Karpas-422 (cell line): ENCODE measurements at regions not wholly inside any gene's neighbourhood (a gene's known extent, or its start where the extent isn't known, plus 50 kb on each side); places are given as distances from the start of the nearest gene placed in this dataset.
"Not testable (repeated sequence)": the region's sequence is repeated elsewhere in the genome, so short reads cannot be mapped to it uniquely, and the experiment has no call there.

ENCODE experiments used
- DNase-seq: peaks from one replicate; pipeline ENCODE4 v3.0.0-alpha.2; 2015
- H2AFZ ChIP-seq: fragments of 200-600 bp; sonication (generic); 2 replicates; pipeline ENCODE4 v1.6.1; 2014; ENCODE audit warnings: antibody characterized with exemption, low read length, mixed read lengths
- H3K27ac ChIP-seq: fragments of 200-600 bp; sonication (generic); 2 replicates; pipeline ENCODE4 v1.5.1; 2014; ENCODE audit warnings: mild to moderate bottlenecking, low read length, moderate library complexity
- H3K27me3 ChIP-seq: fragments of 200-600 bp; sonication (generic); 2 replicates; pipeline ENCODE4 v1.6.1; 2014; ENCODE audit warnings: low read length, mixed read lengths
- H3K36me3 ChIP-seq: fragments of 200-600 bp; sonication (generic); 2 replicates; pipeline ENCODE4 v1.6.1; 2014; ENCODE audit warnings: low read length, mixed read lengths; ENCODE audit not compliant: insufficient read depth
- H3K4me1 ChIP-seq: fragments of 200-600 bp; sonication (generic); 2 replicates; pipeline ENCODE4 v1.6.1; 2014; ENCODE audit warnings: mild to moderate bottlenecking, low read length, mixed read lengths
- H3K4me2 ChIP-seq: fragments of 200-600 bp; sonication (generic); 2 replicates; pipeline ENCODE4 v1.6.1; 2014; ENCODE audit warnings: low read length, low read depth, mild to moderate bottlenecking; ENCODE audit not compliant: poor library complexity, severe bottlenecking
- H3K4me3 ChIP-seq: fragments of 200-600 bp; sonication (generic); 2 replicates; pipeline ENCODE4 v1.5.1; 2014; ENCODE audit warnings: mild to moderate bottlenecking, antibody characterized with exemption, low read length, mixed read lengths
- H3K79me2 ChIP-seq: fragments of 200-600 bp; sonication (generic); 2 replicates; pipeline ENCODE4 v1.6.1; 2014; ENCODE audit warnings: mild to moderate bottlenecking, low read length, mixed read lengths
- H3K9ac ChIP-seq: fragments of 200-600 bp; sonication (generic); 2 replicates; pipeline ENCODE4 v1.6.0; 2014; ENCODE audit warnings: low read length
- H3K9me2 ChIP-seq: fragments of 200-600 bp; sonication (generic), shearing (Covaris generic); replicated peaks from 2 replicates; pipeline ENCODE4 v1.6.0; 2014; ENCODE audit warnings: mild to moderate bottlenecking, low read length, moderate library complexity; ENCODE audit not compliant: insufficient read depth
- H3K9me3 ChIP-seq: fragments of 300-700, 200-600 bp; sonication (generic); 2 replicates; pipeline ENCODE4 v1.6.1; 2014; ENCODE audit warnings: low read length, mixed read lengths
- H4K20me1 ChIP-seq: fragments of 200-600 bp; sonication (generic); 2 replicates; pipeline ENCODE4 v1.6.1; 2014; ENCODE audit warnings: mild to moderate bottlenecking, antibody characterized with exemption, low read length, low read depth; ENCODE audit not compliant: insufficient read depth

DNA sequence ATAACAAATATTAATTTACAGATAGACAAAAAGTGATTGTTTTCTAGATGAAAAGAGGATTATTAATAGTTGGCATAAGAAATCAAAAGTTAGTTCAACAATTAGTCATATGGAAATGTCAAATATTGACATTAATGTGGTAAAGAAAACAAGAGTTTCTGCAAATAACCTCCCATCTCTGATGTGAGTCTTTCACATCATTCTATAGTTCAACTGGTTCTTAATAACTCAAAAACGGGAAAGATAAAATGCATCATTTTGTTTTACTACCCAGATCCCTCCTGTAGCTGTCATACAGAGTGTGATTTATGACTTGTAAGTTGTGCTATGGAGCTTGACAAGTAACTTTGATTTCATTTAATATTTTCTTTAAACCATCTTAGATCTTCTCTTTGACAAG lies 594.8 kb downstream of the ZWINT start:
- no peak overlapping the region for H2AFZ ChIP-seq
- H3K9ac ChIP-seq: no peak overlapping the region
- no peak overlapping the region for H3K4me3 ChIP-seq
- H3K27ac ChIP-seq: no peak overlapping the region
- no peaks in the 10 kb centered on the region for H3K9me2 ChIP-seq
- no peaks in the 10 kb centered on the region for H3K4me1 ChIP-seq
- no peaks in the 10 kb centered on the region for H3K36me3 ChIP-seq
- no peak overlapping the region for H3K4me2 ChIP-seq
- no peak for DNase-seq
- H3K9me3 ChIP-seq: peaks cover 10% of the 10 kb centered on the region; the same call in 1 of the 2 replicates
- no peaks in the 10 kb centered on the region for H3K79me2 ChIP-seq
- H3K27me3 ChIP-seq: no peaks in the 10 kb centered on the region
- H4K20me1 ChIP-seq: no peaks in the 10 kb centered on the region

DNA sequence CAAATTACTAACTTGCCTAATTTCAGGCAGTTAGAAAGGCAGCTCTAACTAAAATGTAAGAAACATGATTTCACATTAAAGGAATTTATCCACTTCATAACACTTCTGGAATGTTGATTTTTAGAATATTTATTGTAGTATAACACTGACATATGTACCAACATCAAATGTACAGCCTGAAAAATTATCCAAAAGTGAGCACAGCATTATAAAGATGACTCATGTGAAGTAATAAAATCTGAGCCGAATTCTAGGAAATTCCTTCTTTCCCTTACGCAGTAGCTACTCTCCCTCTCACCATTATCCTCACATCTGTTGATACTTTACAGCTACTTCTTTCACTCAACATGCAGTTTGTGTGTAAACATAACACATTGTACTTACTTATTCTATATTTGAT lies 610.6 kb downstream of the ZWINT start:
- Histone ChIP-seq H3K27me3 (no peaks in the 10 kb centered on the region), H4K20me1 (no peaks in the 10 kb centered on the region), H3K9ac (no peak overlapping the region), H3K36me3 (no peaks in the 10 kb centered on the region), H3K4me1 (no peaks in the 10 kb centered on the region), H3K79me2 (no peaks in the 10 kb centered on the region), H3K4me3 (no peak overlapping the region), H3K4me2 (no peak overlapping the region), H3K27ac (no peak overlapping the region), H3K9me2 (no peaks in the 10 kb centered on the region), H2AFZ (no peak overlapping the region), H3K9me3 (peaks cover 21% of the 10 kb centered on the region)
- no peak for DNase-seq

DNA sequence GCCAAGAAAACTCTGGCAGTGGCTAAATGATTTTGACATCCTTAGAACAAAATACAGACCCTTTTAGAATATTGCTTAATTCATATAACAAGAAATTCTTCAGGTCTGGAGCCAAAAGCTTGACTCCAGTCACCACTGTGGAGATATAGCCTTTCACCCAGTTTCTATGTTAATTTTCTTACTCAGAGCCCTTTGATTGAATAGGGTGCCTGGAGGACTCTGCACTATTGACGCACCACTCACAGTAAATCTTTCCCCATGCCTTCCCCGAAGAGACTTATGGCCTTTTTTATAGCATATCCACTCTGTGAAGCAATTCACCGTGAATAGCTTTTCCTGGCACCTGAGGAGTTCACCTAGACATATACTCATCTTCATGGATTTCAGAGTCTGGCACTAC lies 613.8 kb downstream of the ZWINT start:
- H3K9me3 ChIP-seq: peaks cover 16% of the 10 kb centered on the region
- no peaks in the 10 kb centered on the region for H3K9me2 ChIP-seq
- H2AFZ ChIP-seq: no peak overlapping the region
- no peak overlapping the region for H3K9ac ChIP-seq
- DNase-seq: no peak
- H3K4me3 ChIP-seq: no peak overlapping the region
- no peaks in the 10 kb centered on the region for H3K36me3 ChIP-seq
- H3K79me2 ChIP-seq: no peaks in the 10 kb centered on the region
- no peaks in the 10 kb centered on the region for H4K20me1 ChIP-seq
- H3K4me1 ChIP-seq: no peaks in the 10 kb centered on the region
- H3K27me3 ChIP-seq: no peaks in the 10 kb centered on the region
- H3K27ac ChIP-seq: no peak overlapping the region
- H3K4me2 ChIP-seq: no peak overlapping the region

- H2AFZ ChIP-seq: no peak overlapping the region
- no peaks in the 10 kb centered on the region for H3K36me3 ChIP-seq
- H4K20me1 ChIP-seq: no peaks in the 10 kb centered on the region
- no peaks in the 10 kb centered on the region for H3K27me3 ChIP-seq
- no peaks in the 10 kb centered on the region for H3K79me2 ChIP-seq
- H3K9ac ChIP-seq: no peak overlapping the region
- peaks cover 16% of the 10 kb centered on the region for H3K9me3 ChIP-seq
- no peak overlapping the region for H3K4me3 ChIP-seq
- no peaks in the 10 kb centered on the region for H3K9me2 ChIP-seq
- no peak for DNase-seq
- no peaks in the 10 kb centered on the region for H3K4me1 ChIP-seq
- H3K4me2 ChIP-seq: no peak overlapping the region
- no peak overlapping the region for H3K27ac ChIP-seq
Measured at GRCh38 chr10:55746002-55746401, 615.1 kb downstream of the ZWINT start.

DNA sequence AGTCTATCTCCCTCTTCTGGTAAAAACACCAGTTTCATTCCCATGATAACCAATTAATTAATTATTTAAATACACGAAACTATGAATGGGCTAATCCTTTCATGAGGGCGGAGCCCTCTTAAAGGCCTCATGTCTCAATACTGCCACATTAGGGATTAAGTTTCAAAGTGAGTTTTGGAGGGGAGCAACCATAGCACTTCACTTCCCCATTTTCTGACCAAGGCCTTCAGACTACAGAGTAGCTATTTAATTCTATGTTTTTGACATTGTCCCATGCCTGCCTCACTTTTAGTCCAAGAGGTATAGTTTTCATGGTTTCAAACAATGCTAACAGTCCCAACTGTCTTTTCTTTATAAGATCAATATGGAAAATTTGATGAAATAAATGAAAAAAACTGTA lies 618.6 kb downstream of the ZWINT start:
- no peak overlapping the region for H3K4me3 ChIP-seq
- H3K79me2 ChIP-seq: no peaks in the 10 kb centered on the region
- H3K9me3 ChIP-seq: peaks cover 4% of the 10 kb centered on the region
- H4K20me1 ChIP-seq: no peaks in the 10 kb centered on the region
- H3K4me1 ChIP-seq: no peaks in the 10 kb centered on the region
- H2AFZ ChIP-seq: no peak overlapping the region
- H3K9me2 ChIP-seq: no peaks in the 10 kb centered on the region
- no peak for DNase-seq
- no peak overlapping the region for H3K9ac ChIP-seq
- no peaks in the 10 kb centered on the region for H3K27me3 ChIP-seq
- no peak overlapping the region for H3K27ac ChIP-seq
- no peaks in the 10 kb centered on the region for H3K36me3 ChIP-seq
- H3K4me2 ChIP-seq: no peak overlapping the region

GRCh38 chr10:55740767-55741166 lies 620.3 kb downstream of the ZWINT start:
- not testable (repeated sequence) for H2AFZ ChIP-seq, H4K20me1 ChIP-seq, H3K27me3 ChIP-seq, H3K79me2 ChIP-seq, H3K9me3 ChIP-seq, H3K4me3 ChIP-seq, H3K4me1 ChIP-seq, H3K27ac ChIP-seq, H3K9ac ChIP-seq, H3K4me2 ChIP-seq, H3K9me2 ChIP-seq, H3K36me3 ChIP-seq
- peak; percentile 58 for DNase-seq

GRCh38 chr10:55740110-55740509 lies 620.9 kb downstream of the ZWINT start:
- Histone ChIP-seq H4K20me1 (no peaks in the 10 kb centered on the region), H3K4me2 (no peak overlapping the region), H3K9me3 (no peaks in the 10 kb centered on the region; the same call in 1 of the 2 replicates), H3K4me1 (no peaks in the 10 kb centered on the region), H3K4me3 (no peak overlapping the region), H3K27ac (no peak overlapping the region), H3K9me2 (no peaks in the 10 kb centered on the region), H3K27me3 (no peaks in the 10 kb centered on the region), H3K9ac (no peak overlapping the region), H3K36me3 (no peaks in the 10 kb centered on the region), H3K79me2 (no peaks in the 10 kb centered on the region), H2AFZ (no peak overlapping the region)
- no peak for DNase-seq

GRCh38 chr10:55734112-55734511 lies 626.9 kb downstream of the ZWINT start:
- no peaks in the 10 kb centered on the region for H3K27me3 ChIP-seq
- no peak overlapping the region for H3K27ac ChIP-seq
- no peak overlapping the region for H3K4me2 ChIP-seq
- H3K4me1 ChIP-seq: no peaks in the 10 kb centered on the region
- peaks cover 12% of the 10 kb centered on the region for H3K9me3 ChIP-seq
- DNase-seq: no peak
- no peaks in the 10 kb centered on the region for H4K20me1 ChIP-seq
- H3K9me2 ChIP-seq: no peaks in the 10 kb centered on the region
- no peak overlapping the region for H3K4me3 ChIP-seq
- H3K36me3 ChIP-seq: no peaks in the 10 kb centered on the region
- no peaks in the 10 kb centered on the region for H3K79me2 ChIP-seq
- H2AFZ ChIP-seq: no peak overlapping the region
- H3K9ac ChIP-seq: no peak overlapping the region

DNA sequence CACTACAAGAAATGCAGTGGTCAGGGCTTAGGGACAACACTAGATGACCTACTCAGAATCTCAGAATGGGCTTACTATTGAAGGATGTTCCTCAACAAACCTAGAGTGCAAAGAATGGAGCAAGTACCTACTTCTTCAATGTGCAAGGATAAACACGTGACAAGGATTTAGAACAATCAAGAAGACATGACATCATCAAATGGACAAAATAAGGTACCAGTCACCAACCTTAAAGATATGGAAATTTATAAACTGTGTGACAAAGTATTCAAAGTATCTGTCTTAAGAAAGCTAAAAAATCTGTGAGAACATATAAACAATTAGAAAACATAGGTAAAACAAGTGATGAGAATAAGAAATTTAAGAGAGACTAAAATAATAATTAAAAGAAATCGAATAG lies 656.1 kb downstream of the ZWINT start:
- H3K79me2 ChIP-seq: no peaks in the 10 kb centered on the region
- no peaks in the 10 kb centered on the region for H3K27me3 ChIP-seq
- no peak overlapping the region for H3K4me2 ChIP-seq
- no peak overlapping the region for H2AFZ ChIP-seq
- H3K9me2 ChIP-seq: no peaks in the 10 kb centered on the region
- H3K27ac ChIP-seq: no peak overlapping the region
- H4K20me1 ChIP-seq: no peaks in the 10 kb centered on the region
- no peak overlapping the region for H3K4me3 ChIP-seq
- no peaks in the 10 kb centered on the region for H3K4me1 ChIP-seq
- H3K9ac ChIP-seq: no peak overlapping the region
- H3K9me3 ChIP-seq: peaks cover 28% of the 10 kb centered on the region
- no peaks in the 10 kb centered on the region for H3K36me3 ChIP-seq
- DNase-seq: no peak
